Neural progenitor cell (in vitro differentiated cells): ENCODE measurements at regions not wholly inside any gene's neighbourhood (a gene's known extent, or its start where the extent isn't known, plus 50 kb on each side); places are given as distances from the start of the nearest gene placed in this dataset.

ENCODE experiments used
- DNase-seq: peaks from one replicate; pipeline ENCODE4 v3.0.0-alpha.2; 2016; ENCODE audit warnings: low spot score
- H2AFZ ChIP-seq: fragments of 200-600 bp; sonication (generic); replicated peaks from 2 replicates; pipeline ENCODE4 v1.6.1; 2016; ENCODE audit warnings: antibody characterized with exemption
- H3F3A ChIP-seq: fragments of 200-600 bp; sonication (generic); 2 replicates; pipeline ENCODE4 v1.6.1; 2016; ENCODE audit warnings: antibody characterized with exemption, low read depth
- H3K27ac ChIP-seq: fragments of 200-600 bp; sonication (generic); 2 replicates; pipeline ENCODE4 v1.5.1; 2016; ENCODE audit warnings: mild to moderate bottlenecking
- H3K27me3 ChIP-seq: fragments of 200-600 bp; sonication (generic); 2 replicates; pipeline ENCODE4 v1.6.1; 2016; ENCODE audit warnings: mild to moderate bottlenecking, moderate library complexity
- H3K36me3 ChIP-seq: fragments of 200-600 bp; sonication (generic); 2 replicates; pipeline ENCODE4 v1.5.1; 2016
- H3K4me1 ChIP-seq: fragments of 200-600 bp; sonication (generic); 2 replicates; pipeline ENCODE4 v1.6.1; 2016; ENCODE audit warnings: mixed run types
- H3K4me2 ChIP-seq: fragments of 200-600 bp; sonication (generic); 2 replicates; pipeline ENCODE4 v1.6.1; 2016
- H3K4me3 ChIP-seq: fragments of 200-600 bp; sonication (generic); 2 replicates; pipeline ENCODE4 v1.5.1; 2016
- H3K79me2 ChIP-seq: fragments of 200-600 bp; sonication (generic); 2 replicates; pipeline ENCODE4 v1.6.1; 2016; ENCODE audit warnings: low read depth
- H3K9ac ChIP-seq: fragments of 200-600 bp; sonication (generic); 2 replicates; pipeline ENCODE4 v1.6.1; 2016
- H3K9me3 ChIP-seq: fragments of 200-600 bp; sonication (generic); 2 replicates; pipeline ENCODE4 v1.5.1; 2016; ENCODE audit warnings: low read depth
- H4K20me1 ChIP-seq: fragments of 200-600 bp; sonication (generic); 2 replicates; pipeline ENCODE4 v1.6.1; 2016; ENCODE audit warnings: low read depth
- H3K27ac Mint-ChIP-seq: 3 replicates; pipeline ENCODE4 v1.8.0; 2021; ENCODE audit warnings: mixed read lengths
- H3K27me3 Mint-ChIP-seq: 2 replicates; pipeline ENCODE4 v1.8.0; 2022; ENCODE audit warnings: low read depth, mild to moderate bottlenecking, inconsistent platforms, moderate library complexity, mixed read lengths; ENCODE audit not compliant: insufficient read depth
- H3K36me3 Mint-ChIP-seq: 3 replicates; pipeline ENCODE4 v1.8.0; 2021; ENCODE audit warnings: mixed read lengths
- H3K4me1 Mint-ChIP-seq: 3 replicates; pipeline ENCODE4 v1.8.0; 2021; ENCODE audit warnings: mixed read lengths
- H3K4me3 Mint-ChIP-seq: 3 replicates; pipeline ENCODE4 v1.8.0; 2021; ENCODE audit warnings: mild to moderate bottlenecking, moderate library complexity, mixed read lengths
- H3K9me3 Mint-ChIP-seq: 3 replicates; pipeline ENCODE4 v1.8.0; 2020; ENCODE audit warnings: mixed read lengths
- CTCF ChIP-seq: fragments of 200-600 bp; sonication (generic); IDR thresholded peaks from 2 replicates; pipeline ENCODE4 v1.5.1; 2017; ENCODE audit warnings: antibody characterized with exemption, mild to moderate bottlenecking
- EZH2 ChIP-seq: fragments of 200-600 bp; sonication (generic); IDR thresholded peaks from 2 replicates; pipeline ENCODE4 v1.6.1; 2017; ENCODE audit warnings: antibody characterized with exemption, mild to moderate bottlenecking, moderate library complexity
- EZH2phosphoT487 ChIP-seq: fragments of 200-600 bp; sonication (generic); IDR thresholded peaks from 2 replicates; pipeline ENCODE4 v1.6.1; 2017; ENCODE audit warnings: antibody characterized with exemption

DNA sequence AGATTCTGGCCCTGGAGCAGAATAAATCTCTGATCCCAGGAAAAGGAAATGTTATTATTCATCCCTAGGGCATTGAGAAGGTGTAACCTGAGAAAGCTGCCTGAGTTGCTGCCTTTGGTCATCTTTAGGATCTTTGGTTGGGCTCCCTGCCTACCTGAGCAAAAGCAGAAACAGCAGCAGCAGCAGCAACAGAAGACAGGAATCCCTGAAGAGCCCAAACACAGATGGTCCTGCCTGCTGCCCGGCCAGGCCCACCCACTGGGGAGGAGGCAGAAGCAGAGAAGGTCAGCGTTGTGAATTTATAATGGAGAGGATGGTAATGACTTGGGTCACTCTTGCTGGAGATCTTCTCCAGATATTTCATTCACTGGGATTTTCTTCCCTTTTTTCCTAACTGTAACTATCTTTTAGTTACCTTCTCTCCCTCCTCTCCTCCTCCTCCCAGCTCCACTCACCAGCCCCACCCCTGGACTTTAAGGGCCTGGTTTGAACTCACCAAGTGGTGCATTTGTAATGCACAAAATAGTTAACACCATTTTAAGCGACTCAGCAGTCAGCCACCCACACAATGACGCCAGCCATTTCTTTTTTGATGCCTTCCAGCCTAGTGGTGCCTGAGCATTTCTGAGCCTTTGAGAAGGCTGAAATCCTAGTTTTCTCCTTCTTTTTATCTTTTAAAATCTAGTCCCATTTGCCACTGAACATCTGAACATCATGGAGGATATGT lies 91.7 kb downstream of the HSPH1 start:
- H4K20me1 ChIP-seq = no peaks in the 10 kb centered on the region
- no peaks in the 10 kb centered on the region for H3K9me3 ChIP-seq
- no peaks in the 10 kb centered on the region for H3K27me3 ChIP-seq
- H3K36me3 Mint-ChIP-seq = no peaks in the 10 kb centered on the region
- no peak for DNase-seq
- TF ChIP-seq EZH2 (no peak), EZH2phosphoT487 (no peak), CTCF (no peak)
- peaks cover 5% of the 10 kb centered on the region for H3K4me1 Mint-ChIP-seq
- H3K4me1 ChIP-seq = peaks cover 5% of the 10 kb centered on the region
- no peak overlapping the region for H3K9ac ChIP-seq
- H3K27me3 Mint-ChIP-seq = no peaks in the 10 kb centered on the region
- H2AFZ ChIP-seq = no peak overlapping the region
- no peak overlapping the region for H3K4me3 ChIP-seq
- H3F3A ChIP-seq = no peaks in the 10 kb centered on the region
- no peak overlapping the region for H3K27ac ChIP-seq
- peaks cover 2% of the 10 kb centered on the region for H3K9me3 Mint-ChIP-seq
- H3K27ac Mint-ChIP-seq = no peak overlapping the region
- H3K79me2 ChIP-seq = no peaks in the 10 kb centered on the region
- H3K36me3 ChIP-seq = no peaks in the 10 kb centered on the region
- no peak overlapping the region for H3K4me2 ChIP-seq
- H3K4me3 Mint-ChIP-seq = no peak overlapping the region

DNA sequence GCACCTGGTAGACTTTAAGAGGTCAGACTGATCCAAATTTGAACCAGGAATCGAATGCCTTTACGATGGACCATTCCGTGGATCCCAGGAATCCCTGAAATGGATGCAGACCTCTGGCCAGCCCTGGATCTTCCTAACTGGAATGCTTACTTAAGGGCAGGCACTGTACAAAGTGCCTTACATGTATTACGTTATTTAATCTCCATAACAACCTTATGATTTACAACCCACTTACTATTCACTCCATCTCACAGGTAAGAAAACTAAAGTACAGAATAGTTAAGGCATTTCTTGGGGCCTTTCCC lies 93.6 kb downstream of the HSPH1 start:
- no peak overlapping the region for H3K4me3 Mint-ChIP-seq
- H3K27me3 Mint-ChIP-seq = peaks cover 2% of the 10 kb centered on the region

DNA sequence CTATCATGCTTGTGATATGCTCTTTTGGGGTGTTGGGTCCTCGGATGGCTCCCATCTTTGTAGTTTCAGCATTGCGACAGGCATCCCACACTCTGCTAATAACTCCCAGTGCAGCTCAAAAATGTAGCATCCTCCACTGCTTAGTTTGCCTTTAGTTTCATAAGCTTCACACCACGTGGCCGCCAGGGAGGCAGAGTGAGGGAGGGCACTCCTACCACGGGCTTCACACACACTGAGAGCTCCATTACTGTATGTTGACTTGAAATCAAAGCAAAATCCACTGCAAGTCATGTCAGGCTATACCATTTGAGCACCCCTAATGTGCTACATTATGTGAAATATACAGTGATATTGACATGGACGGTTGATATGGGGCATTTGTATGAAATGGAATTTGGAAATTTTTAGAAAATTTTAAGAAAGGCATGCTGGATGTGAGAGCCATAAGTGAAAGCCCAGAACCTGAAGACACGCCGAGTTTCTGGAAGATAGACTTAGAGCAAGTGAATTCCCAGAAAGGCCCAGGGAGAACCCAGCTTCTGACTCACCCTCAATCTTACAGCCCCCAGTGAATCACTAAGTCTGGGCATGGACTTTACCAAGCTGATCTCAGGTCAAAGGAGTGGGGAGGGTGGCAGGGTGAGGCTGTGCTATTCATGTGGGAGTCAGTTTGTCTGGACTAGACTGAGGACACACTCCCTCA lies 94.1 kb downstream of the HSPH1 start:
- Mint-ChIP-seq H3K36me3 (peaks cover 2% of the 10 kb centered on the region), H3K4me3 (no peak overlapping the region), H3K27me3 (peaks cover 2% of the 10 kb centered on the region), H3K4me1 (peaks cover 5% of the 10 kb centered on the region), H3K9me3 (peaks cover 6% of the 10 kb centered on the region), H3K27ac (no peak overlapping the region)
- no peak for DNase-seq
- H2AFZ ChIP-seq = no peak overlapping the region
- TF ChIP-seq EZH2 (no peak), EZH2phosphoT487 (no peak), CTCF (no peak)
- H3K4me1 ChIP-seq = no peaks in the 10 kb centered on the region
- H4K20me1 ChIP-seq = no peaks in the 10 kb centered on the region
- H3K9me3 ChIP-seq = no peaks in the 10 kb centered on the region
- no peaks in the 10 kb centered on the region for H3K36me3 ChIP-seq
- H3K4me3 ChIP-seq = no peak overlapping the region
- no peaks in the 10 kb centered on the region for H3K27me3 ChIP-seq
- no peaks in the 10 kb centered on the region for H3F3A ChIP-seq
- H3K9ac ChIP-seq = no peak overlapping the region
- H3K79me2 ChIP-seq = no peaks in the 10 kb centered on the region
- H3K4me2 ChIP-seq = no peak overlapping the region
- no peak overlapping the region for H3K27ac ChIP-seq

More for the DNA sequence above, 93.6 kb downstream of the HSPH1 start:
- Histone ChIP-seq H3K9me3 (no peaks in the 10 kb centered on the region), H3K4me2 (no peak overlapping the region), H3K4me3 (no peak overlapping the region), H3K79me2 (no peaks in the 10 kb centered on the region), H3K27ac (no peak overlapping the region), H3K36me3 (no peaks in the 10 kb centered on the region), H3K4me1 (no peaks in the 10 kb centered on the region), H3K27me3 (no peaks in the 10 kb centered on the region), H2AFZ (no peak overlapping the region), H4K20me1 (no peaks in the 10 kb centered on the region), H3F3A (no peaks in the 10 kb centered on the region), H3K9ac (no peak overlapping the region)
- TF ChIP-seq EZH2phosphoT487 (no peak), EZH2 (no peak), CTCF (no peak)
- H3K9me3 Mint-ChIP-seq = peaks cover 6% of the 10 kb centered on the region
- H3K4me1 Mint-ChIP-seq = peaks cover 5% of the 10 kb centered on the region
- H3K36me3 Mint-ChIP-seq = peaks cover 2% of the 10 kb centered on the region
- no peak for DNase-seq
- no peak overlapping the region for H3K27ac Mint-ChIP-seq
